BJ (cell line): ENCODE measurements at regions not wholly inside any gene's neighbourhood (a gene's known extent, or its start where the extent isn't known, plus 50 kb on each side); places are given as distances from the start of the nearest gene placed in this dataset.

ENCODE experiments used
- CTCF ChIA-PET: fragments of 350-600 bp; formaldehyde crosslinking; extraction: SDS; loops from one replicate; lab custom pipeline; 2021; ENCODE audit warnings: antibody characterized with exemption, inconsistent platforms; lab: Yijun Ruan, JAX
- POLR2A ChIA-PET: fragments of 300-600 bp; sonication (Branson Sonifier 250); formaldehyde crosslinking; extraction: SDS; loops from one replicate; lab custom pipeline; 2021; ENCODE audit warnings: antibody characterized with exemption; lab: Charles Lee
- DNase-seq: peaks from one replicate; pipeline ENCODE4 v3.0.0-alpha.2; 2011; ENCODE audit warnings: low read depth
- H3K27me3 ChIP-seq: 2 replicates; pipeline ENCODE4 v1.6.0; 2011; ENCODE audit warnings: low read length; ENCODE audit not compliant: control insufficient read depth, insufficient read depth
- H3K36me3 ChIP-seq: 2 replicates; pipeline ENCODE4 v1.5.1; 2011; ENCODE audit warnings: low read length; ENCODE audit not compliant: control insufficient read depth, insufficient read depth
- H3K4me3 ChIP-seq: 2 replicates; pipeline ENCODE4 v1.5.1; 2011; ENCODE audit warnings: low read depth, mild to moderate bottlenecking, control low read depth, low read length
- CTCF ChIP-seq: IDR thresholded peaks from 2 replicates; pipeline ENCODE4 v1.5.1; 2011; ENCODE audit warnings: low read depth, mild to moderate bottlenecking, control low read depth, inconsistent platforms, low read length, moderate library complexity; ENCODE audit not compliant: insufficient read depth

DNA sequence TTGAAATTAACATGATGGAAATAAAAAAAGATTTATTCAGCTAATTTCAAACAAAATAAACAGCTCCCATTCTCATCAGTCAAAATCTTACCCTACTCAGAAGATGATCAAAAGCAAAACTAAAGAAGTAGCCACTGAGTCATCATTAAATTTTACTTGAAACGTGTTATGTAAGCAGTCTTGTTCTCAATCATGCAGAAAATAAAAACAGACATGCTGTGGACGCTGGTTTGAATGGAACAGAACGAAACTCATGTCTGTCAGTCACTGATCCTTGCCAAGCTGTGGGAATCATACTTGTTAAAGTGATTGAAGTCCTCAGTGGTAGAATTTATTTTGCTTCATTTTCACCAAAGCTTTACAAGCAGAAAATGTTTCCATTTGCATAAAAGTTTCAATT is 77.2 kb upstream of the TLR3 start:
- ChIA-PET POLR2A (no interaction called here), CTCF (interaction anchor here (2.0 kb wide), 1 partner anchor 30 kb away, joined by 6 read pairs; no protein-coding TSS in a partner anchor)
- no peaks in the 10 kb centered on the region for H3K36me3 ChIP-seq
- no peak for TF ChIP-seq CTCF
- DNase-seq: no peak
- H3K27me3 ChIP-seq: no peaks in the 10 kb centered on the region
- H3K4me3 ChIP-seq: no peak overlapping the region

GRCh38 chr4:185992585-185992984 is 76.4 kb upstream of the TLR3 start:
- no peak for DNase-seq
- H3K4me3 ChIP-seq: no peak overlapping the region
- POLR2A ChIA-PET: no interaction called here
- no peak for TF ChIP-seq CTCF
- CTCF ChIA-PET: interaction anchor here (1.4 kb wide), 1 partner anchor 46 kb away, joined by 3 read pairs; no protein-coding TSS in a partner anchor
- no peaks in the 10 kb centered on the region for H3K27me3 ChIP-seq
- H3K36me3 ChIP-seq: no peaks in the 10 kb centered on the region

DNA sequence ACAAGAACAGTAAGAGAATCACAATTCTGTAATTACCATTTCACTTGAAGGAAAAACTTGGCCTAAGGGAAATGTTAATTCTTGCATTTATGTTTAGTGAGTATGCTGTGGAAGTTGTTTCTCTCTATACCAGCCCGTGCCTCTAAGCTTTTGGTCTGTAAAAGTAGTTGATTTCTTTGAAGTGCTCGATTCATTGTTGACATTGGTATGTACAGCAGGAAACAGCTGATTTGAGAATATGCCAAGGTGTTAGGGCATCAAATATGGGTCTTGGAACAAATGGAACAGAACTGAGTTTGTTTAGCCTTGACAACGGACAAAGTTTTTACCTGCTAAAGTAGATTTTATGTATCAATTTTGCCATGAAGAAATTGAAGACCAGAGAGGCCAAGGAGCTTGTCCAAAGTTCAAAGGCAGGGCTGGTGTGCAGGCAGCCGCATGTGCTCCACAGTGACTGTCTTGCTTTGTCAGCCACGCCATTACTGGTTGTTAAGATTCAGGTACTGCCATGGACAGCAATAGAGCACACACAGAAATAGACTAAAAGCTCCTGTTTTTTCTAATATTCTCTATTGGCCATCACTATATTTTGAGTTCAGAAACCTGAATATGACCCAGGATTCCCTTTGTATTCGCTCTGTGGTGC is 75.5 kb upstream of the TLR3 start:
- H3K4me3 ChIP-seq: no peak overlapping the region
- ChIA-PET POLR2A (no interaction called here), CTCF (interaction anchor here (1.4 kb wide), 1 partner anchor 45 kb away, joined by 3 read pairs; no protein-coding TSS in a partner anchor)
- no peak for TF ChIP-seq CTCF
- no peak for DNase-seq
- no peaks in the 10 kb centered on the region for H3K27me3 ChIP-seq
- H3K36me3 ChIP-seq: no peaks in the 10 kb centered on the region

- Histone ChIP-seq H3K27me3 (no peaks in the 10 kb centered on the region), H3K36me3 (no peaks in the 10 kb centered on the region), H3K4me3 (no peak overlapping the region)
- TF ChIP-seq CTCF: no peak
- POLR2A ChIA-PET: no interaction called here
- CTCF ChIA-PET: no interaction called here
- no peak for DNase-seq
These were observed 74.2 kb upstream of the TLR3 start for GRCh38 chr4:185994750-185995149.

GRCh38 chr4:185995665-185996064 is 73.3 kb upstream of the TLR3 start:
- CTCF ChIA-PET: no interaction called here
- no peak for TF ChIP-seq CTCF
- H3K27me3 ChIP-seq: no peaks in the 10 kb centered on the region
- POLR2A ChIA-PET: no interaction called here
- no peak for DNase-seq
- H3K4me3 ChIP-seq: no peak overlapping the region
- H3K36me3 ChIP-seq: no peaks in the 10 kb centered on the region
